T-helper 17 cell (primary cell): ENCODE measurements at regions not wholly inside any gene's neighbourhood (a gene's known extent, or its start where the extent isn't known, plus 50 kb on each side); places are given as distances from the start of the nearest gene placed in this dataset.

Experiments
- ATAC-seq: fragments of 150-1000 bp; cut with Tn5 transposase; 2 replicates; pipeline ENCODE4 v1.10.0; 2021; ENCODE audit warnings: mild to moderate bottlenecking, moderate library complexity
- DNase-seq, 3 donors: peaks; one replicate each; pipeline versions ENCODE4 v3.0.0 to v3.0.0-alpha.2; 2020 to 2021
- H3K9me3 ChIP-seq: one replicate; pipeline ENCODE4 v1.7.0; 2013; ENCODE audit warnings: low read length, mild to moderate bottlenecking; ENCODE audit not compliant: control insufficient read depth, poor library complexity, severe bottlenecking
- H3K27ac Mint-ChIP-seq: one replicate; pipeline ENCODE4 v1.8.0; 2022; ENCODE audit warnings: mild to moderate bottlenecking, moderate library complexity, mixed read lengths
- H3K27me3 Mint-ChIP-seq: one replicate; pipeline ENCODE4 v1.8.0; 2022; ENCODE audit warnings: mixed read lengths
- H3K36me3 Mint-ChIP-seq: one replicate; pipeline ENCODE4 v1.8.0; 2022; ENCODE audit warnings: low read depth, mixed read lengths
- H3K4me1 Mint-ChIP-seq: one replicate; pipeline ENCODE4 v1.8.0; 2022; ENCODE audit warnings: mild to moderate bottlenecking, mixed read lengths
- H3K4me3 Mint-ChIP-seq: one replicate; pipeline ENCODE4 v1.8.0; 2022; ENCODE audit warnings: mild to moderate bottlenecking, moderate library complexity, mixed read lengths

GRCh38 chr11:29562183-29562582 is 454.6 kb downstream of the KCNA4 start:
- no peak for ATAC-seq
- no peaks in the 10 kb centered on the region for H3K9me3 ChIP-seq
- H3K27me3 Mint-ChIP-seq: no peaks in the 10 kb centered on the region
- no peak overlapping the region for H3K27ac Mint-ChIP-seq
- H3K4me1 Mint-ChIP-seq: no peaks in the 10 kb centered on the region
- no peaks in the 10 kb centered on the region for H3K36me3 Mint-ChIP-seq
- no peak for DNase-seq
- no peak overlapping the region for H3K4me3 Mint-ChIP-seq

GRCh38 chr11:29553990-29554389 is 462.8 kb downstream of the KCNA4 start:
- DNase-seq (no peak), ATAC-seq (no peak)
- H3K9me3 ChIP-seq: no peaks in the 10 kb centered on the region
- Mint-ChIP-seq H3K27ac (no peak overlapping the region), H3K4me1 (no peaks in the 10 kb centered on the region), H3K27me3 (no peaks in the 10 kb centered on the region), H3K36me3 (no peaks in the 10 kb centered on the region), H3K4me3 (no peak overlapping the region)

- Mint-ChIP-seq H3K27ac (no peak overlapping the region), H3K27me3 (no peaks in the 10 kb centered on the region), H3K4me1 (no peaks in the 10 kb centered on the region), H3K4me3 (no peak overlapping the region), H3K36me3 (no peaks in the 10 kb centered on the region)
- ATAC-seq (no peak), DNase-seq (no peak)
- H3K9me3 ChIP-seq: no peaks in the 10 kb centered on the region
Observed at GRCh38 chr11:29538339-29539036, 478.3 kb downstream of the KCNA4 start.

- no peak overlapping the region for H3K27ac Mint-ChIP-seq
- DNase-seq (no peak), ATAC-seq (no peak)
- H3K36me3 Mint-ChIP-seq: no peaks in the 10 kb centered on the region
- no peaks in the 10 kb centered on the region for H3K27me3 Mint-ChIP-seq
- no peaks in the 10 kb centered on the region for H3K4me1 Mint-ChIP-seq
- H3K9me3 ChIP-seq: no peaks in the 10 kb centered on the region
- no peak overlapping the region for H3K4me3 Mint-ChIP-seq
Observed at GRCh38 chr11:29534836-29535235, 482.0 kb downstream of the KCNA4 start.

- ATAC-seq (no peak), DNase-seq (no peak)
- Mint-ChIP-seq H3K4me3 (no peak overlapping the region), H3K36me3 (no peaks in the 10 kb centered on the region), H3K27me3 (no peaks in the 10 kb centered on the region), H3K4me1 (no peaks in the 10 kb centered on the region), H3K27ac (no peak overlapping the region)
- H3K9me3 ChIP-seq: no peaks in the 10 kb centered on the region
Observed at GRCh38 chr11:29530961-29531360, 485.9 kb downstream of the KCNA4 start.

GRCh38 chr11:29527391-29527936 is 489.4 kb downstream of the KCNA4 start:
- H3K4me1 Mint-ChIP-seq: no peaks in the 10 kb centered on the region
- DNase-seq (no peak), ATAC-seq (no peak)
- no peaks in the 10 kb centered on the region for H3K9me3 ChIP-seq
- no peak overlapping the region for H3K27ac Mint-ChIP-seq
- H3K27me3 Mint-ChIP-seq: no peaks in the 10 kb centered on the region
- no peaks in the 10 kb centered on the region for H3K36me3 Mint-ChIP-seq
- no peak overlapping the region for H3K4me3 Mint-ChIP-seq

GRCh38 chr11:29518389-29519174 is 498.2 kb downstream of the KCNA4 start:
- no peaks in the 10 kb centered on the region for H3K36me3 Mint-ChIP-seq
- H3K27ac Mint-ChIP-seq: no peak overlapping the region
- no peaks in the 10 kb centered on the region for H3K9me3 ChIP-seq
- H3K27me3 Mint-ChIP-seq: no peaks in the 10 kb centered on the region
- no peak for DNase-seq
- H3K4me1 Mint-ChIP-seq: no peaks in the 10 kb centered on the region
- H3K4me3 Mint-ChIP-seq: no peak overlapping the region
- peak; percentile 25 for ATAC-seq

GRCh38 chr11:29511394-29511793 is 505.4 kb downstream of the KCNA4 start:
- H3K36me3 Mint-ChIP-seq: no peaks in the 10 kb centered on the region
- H3K27me3 Mint-ChIP-seq: no peaks in the 10 kb centered on the region

GRCh38 chr11:29507376-29507775 is 509.5 kb downstream of the KCNA4 start:
- H3K36me3 Mint-ChIP-seq: no peaks in the 10 kb centered on the region
- no peaks in the 10 kb centered on the region for H3K4me1 Mint-ChIP-seq
- ATAC-seq: no peak

More at GRCh38 chr11:29511394-29511793, 505.4 kb downstream of the KCNA4 start:
- Mint-ChIP-seq H3K27ac (no peak overlapping the region), H3K4me3 (no peak overlapping the region), H3K4me1 (no peaks in the 10 kb centered on the region)
- no peak for DNase-seq
- no peak for ATAC-seq
- H3K9me3 ChIP-seq: no peaks in the 10 kb centered on the region

GRCh38 chr11:29495676-29496075 is 521.2 kb downstream of the KCNA4 start:
- no peaks in the 10 kb centered on the region for H3K9me3 ChIP-seq
- Mint-ChIP-seq H3K36me3 (peaks cover 2% of the 10 kb centered on the region), H3K27ac (no peak overlapping the region), H3K27me3 (no peaks in the 10 kb centered on the region), H3K4me3 (no peak overlapping the region), H3K4me1 (no peaks in the 10 kb centered on the region)
- no peak for ATAC-seq
- DNase-seq: no peak

More at GRCh38 chr11:29507376-29507775, 509.5 kb downstream of the KCNA4 start:
- no peaks in the 10 kb centered on the region for H3K9me3 ChIP-seq
- no peak for DNase-seq
- H3K27me3 Mint-ChIP-seq: no peaks in the 10 kb centered on the region
- no peak overlapping the region for H3K27ac Mint-ChIP-seq
- no peak overlapping the region for H3K4me3 Mint-ChIP-seq

- no peak overlapping the region for H3K27ac Mint-ChIP-seq
- no peak overlapping the region for H3K4me3 Mint-ChIP-seq
- H3K4me1 Mint-ChIP-seq: no peaks in the 10 kb centered on the region
- no peaks in the 10 kb centered on the region for H3K36me3 Mint-ChIP-seq
- DNase-seq (no peak), ATAC-seq (no peak)
- H3K27me3 Mint-ChIP-seq: no peaks in the 10 kb centered on the region
- H3K9me3 ChIP-seq: no peaks in the 10 kb centered on the region
Observed at GRCh38 chr11:29490938-29491337, 525.9 kb downstream of the KCNA4 start.

- Mint-ChIP-seq H3K27ac (no peak overlapping the region), H3K4me3 (no peak overlapping the region), H3K27me3 (no peaks in the 10 kb centered on the region), H3K4me1 (no peaks in the 10 kb centered on the region), H3K36me3 (no peaks in the 10 kb centered on the region)
- H3K9me3 ChIP-seq: no peaks in the 10 kb centered on the region
- no peak for ATAC-seq
- no peak for DNase-seq
Observed at GRCh38 chr11:29486301-29486700, 530.5 kb downstream of the KCNA4 start.

- H3K27me3 Mint-ChIP-seq: no peaks in the 10 kb centered on the region
- H3K4me1 Mint-ChIP-seq: no peaks in the 10 kb centered on the region
- no peak overlapping the region for H3K4me3 Mint-ChIP-seq
- ATAC-seq (no peak), DNase-seq (no peak)
- no peaks in the 10 kb centered on the region for H3K9me3 ChIP-seq
- no peaks in the 10 kb centered on the region for H3K36me3 Mint-ChIP-seq
- H3K27ac Mint-ChIP-seq: no peak overlapping the region
Observed at GRCh38 chr11:29485641-29486040, 531.2 kb downstream of the KCNA4 start.
